Fibroblast of skin of right quadriceps (primary cell): ENCODE measurements at regions not wholly inside any gene's neighbourhood (a gene's known extent, or its start where the extent isn't known, plus 50 kb on each side); places are given as distances from the start of the nearest gene placed in this dataset.
"Not testable (repeated sequence)": the region's sequence is repeated elsewhere in the genome, so short reads cannot be mapped to it uniquely, and the experiment has no call there.

ENCODE experiments used
- DNase-seq: peaks from one replicate; pipeline ENCODE4 v3.0.0-alpha.2; 2013

DNA sequence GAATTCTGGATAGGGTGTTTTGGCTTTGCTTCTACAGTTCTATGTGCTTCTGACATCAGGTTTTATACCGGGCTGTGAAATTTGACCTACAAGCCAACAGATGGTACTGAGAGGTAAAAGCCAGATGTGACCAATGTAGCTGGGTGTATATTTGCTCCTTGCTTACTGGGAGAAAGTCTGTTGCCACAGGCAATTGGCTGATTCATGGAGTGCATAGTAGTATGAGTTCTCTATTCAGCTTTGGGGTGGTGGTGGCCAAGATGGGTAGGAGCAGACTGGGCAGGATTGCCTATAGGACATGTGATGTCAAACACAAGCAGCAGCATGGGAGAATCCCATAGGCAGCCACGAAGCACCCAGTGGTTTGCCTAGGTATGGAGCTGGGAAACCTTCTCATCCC is 1827.0 kb downstream of the C4orf33 start:
- DNase-seq: no peak

DNA sequence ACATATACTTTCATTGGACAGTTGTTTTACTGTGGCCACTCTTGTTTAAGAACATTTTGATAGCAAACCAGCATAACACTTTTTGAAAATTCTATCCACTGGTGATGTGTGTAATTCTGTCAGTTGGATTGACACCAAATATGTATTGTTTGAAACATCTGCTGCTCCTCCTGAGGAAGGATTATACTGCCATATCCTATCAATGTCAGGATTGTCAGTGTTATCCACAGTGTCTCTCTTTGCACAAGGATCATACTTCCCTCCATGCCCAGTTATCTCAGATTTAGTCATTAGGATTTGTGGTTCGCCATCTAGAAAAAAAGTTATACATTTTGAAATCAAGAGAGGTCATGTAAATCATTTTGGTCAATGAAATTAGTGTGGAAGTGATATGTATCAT is 1859.6 kb downstream of the C4orf33 start:
- DNase-seq: no peak

DNA sequence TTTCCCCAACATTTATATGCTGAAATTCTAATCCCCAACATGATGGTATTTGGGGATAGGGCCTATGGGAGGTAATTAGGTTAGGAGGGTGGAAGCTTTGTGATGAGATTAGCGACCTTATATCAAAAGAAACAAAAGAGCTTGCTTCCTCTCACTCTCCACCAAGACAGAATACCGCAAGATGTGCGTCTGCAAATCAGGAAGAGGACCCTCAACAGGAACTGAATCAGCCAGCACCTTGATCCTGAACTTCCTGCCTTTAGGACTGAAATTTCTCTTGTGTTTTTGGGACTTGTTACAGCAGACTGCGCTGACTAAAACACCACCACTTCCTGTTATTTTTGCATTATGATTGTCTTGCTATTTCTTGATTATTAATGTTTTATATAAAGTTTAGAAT is 1889.4 kb downstream of the C4orf33 start:
- no peak for DNase-seq

GRCh38 chr4:130995988-130996387 is 1900.0 kb downstream of the C4orf33 start:
- no peak for DNase-seq

- peak; percentile 29 for DNase-seq
These were observed 1905.4 kb downstream of the C4orf33 start for GRCh38 chr4:131001371-131001770.

DNA sequence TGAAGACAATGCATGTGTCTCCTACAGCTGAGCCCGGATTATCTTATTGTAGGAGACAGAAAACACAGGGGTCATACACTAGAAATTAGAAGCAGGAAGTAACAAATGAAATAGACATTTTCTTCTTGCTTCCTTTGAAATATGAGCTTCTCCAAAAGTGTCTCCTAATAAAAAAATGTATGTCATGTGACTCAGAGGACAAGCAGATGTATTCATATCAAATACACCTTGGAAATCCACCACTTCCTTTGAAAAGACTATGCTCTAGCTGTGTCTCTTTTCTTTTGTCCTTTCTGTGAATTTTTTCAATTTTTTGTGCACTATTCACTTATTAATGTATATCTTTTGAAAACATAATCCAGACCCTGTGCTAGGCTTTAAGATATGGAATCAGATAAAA is 1906.2 kb downstream of the C4orf33 start:
- DNase-seq: no peak

DNA sequence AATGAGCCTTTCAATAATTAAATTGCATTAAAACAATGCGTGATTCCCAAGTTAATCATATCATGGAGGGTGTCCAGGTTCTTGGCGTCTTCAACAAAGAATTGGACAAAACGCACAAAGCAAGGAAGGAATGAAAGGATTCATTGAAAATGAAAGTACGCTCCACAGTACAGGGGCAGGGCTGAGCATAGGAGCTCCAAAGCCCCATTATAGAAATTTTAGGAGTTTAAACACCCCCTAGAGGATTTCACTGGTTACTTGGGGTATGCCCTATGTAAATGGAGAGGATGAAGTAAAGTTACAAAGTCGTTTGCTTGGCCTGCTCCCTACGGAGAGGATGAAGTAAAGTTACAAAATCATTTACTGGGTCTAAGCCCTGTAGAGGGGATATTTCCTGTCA is 1910.4 kb downstream of the C4orf33 start:
- no peak for DNase-seq

GRCh38 chr4:131011961-131012360 is 1916.0 kb downstream of the C4orf33 start:
- DNase-seq: not testable (repeated sequence)

DNA sequence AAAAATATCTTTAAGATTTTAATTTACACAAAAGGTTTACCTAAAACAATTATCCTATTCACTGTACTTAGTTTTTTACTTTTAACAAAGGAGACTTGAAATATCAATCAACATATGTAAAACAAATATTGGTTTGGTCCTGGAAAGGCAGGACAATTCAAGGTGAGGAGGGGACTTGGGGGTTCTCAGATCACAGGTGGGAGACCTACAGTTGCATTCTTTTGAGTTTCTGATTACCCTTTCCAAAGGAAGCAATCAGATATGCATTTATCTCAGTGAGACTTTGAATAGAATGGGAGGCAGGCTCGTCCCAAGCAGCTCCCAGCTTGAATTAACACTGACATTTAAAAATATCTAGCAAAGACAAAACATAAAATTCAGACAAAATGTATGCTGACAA is 1917.3 kb downstream of the C4orf33 start:
- no peak for DNase-seq

- no peak for DNase-seq
These were observed 1930.8 kb downstream of the C4orf33 start for GRCh38 chr4:131026771-131027170.

DNA sequence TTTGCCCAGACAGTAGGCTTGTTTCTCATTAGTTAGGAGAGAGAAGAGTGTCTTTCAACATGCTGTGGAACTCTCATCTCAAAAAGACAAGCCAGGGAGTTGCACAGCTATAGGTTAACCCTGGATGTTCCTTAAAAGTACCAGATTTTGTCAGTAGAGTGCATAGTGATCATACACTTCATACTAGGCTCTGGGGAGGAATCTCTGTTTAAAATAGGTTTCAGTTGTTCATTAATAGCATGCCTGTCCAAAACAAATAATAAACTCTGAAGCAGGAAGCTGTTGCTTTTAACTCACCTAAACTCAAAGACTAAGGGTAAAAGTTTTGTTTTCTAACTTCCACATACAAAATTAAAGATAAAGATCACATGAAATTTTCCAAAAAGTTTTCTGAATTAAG is 1948.4 kb downstream of the C4orf33 start:
- DNase-seq: no peak

DNA sequence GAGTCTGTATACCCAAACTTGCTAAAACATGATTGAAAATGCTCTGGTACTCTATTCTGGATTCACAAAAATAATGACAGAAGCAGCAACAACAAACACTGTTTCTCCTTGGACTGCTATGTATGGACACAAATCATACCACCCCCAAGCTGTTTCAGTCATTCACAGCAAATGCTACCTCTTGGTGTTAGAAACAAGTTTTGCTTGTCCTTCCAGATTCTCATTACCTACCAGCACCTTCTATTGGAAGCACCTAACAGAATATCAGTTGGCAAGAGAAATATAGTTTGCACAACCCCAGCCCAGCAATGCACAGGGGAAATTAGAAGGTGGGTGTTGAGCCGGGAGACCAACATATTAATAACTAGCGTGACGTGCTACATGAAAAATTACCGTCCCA is 1950.9 kb downstream of the C4orf33 start:
- no peak for DNase-seq

GRCh38 chr4:131052646-131053045 is 1956.7 kb downstream of the C4orf33 start:
- no peak for DNase-seq

GRCh38 chr4:131054489-131055019 is 1958.6 kb downstream of the C4orf33 start:
- no peak for DNase-seq

DNA sequence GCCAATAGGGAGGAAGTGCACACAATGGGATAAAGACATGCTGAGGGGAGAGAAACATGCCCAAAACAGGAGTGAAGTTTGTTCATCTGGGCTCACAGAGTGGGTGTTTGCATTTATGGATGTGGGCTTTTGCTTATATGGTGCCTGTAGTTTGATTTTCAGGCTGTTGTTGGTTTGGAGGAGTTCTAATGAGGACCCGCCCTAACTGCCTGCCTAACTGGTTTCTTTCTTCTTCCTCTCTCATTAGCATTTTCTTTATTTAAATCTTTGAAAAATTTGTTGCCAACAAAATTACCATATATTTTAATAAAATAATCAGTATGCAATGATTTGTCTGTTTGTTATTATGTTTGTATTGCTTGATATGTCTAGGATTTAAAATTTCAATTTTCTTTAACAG is 1965.8 kb downstream of the C4orf33 start:
- DNase-seq: no peak

GRCh38 chr4:131063878-131064277 is 1967.9 kb downstream of the C4orf33 start:
- DNase-seq: no peak

DNA sequence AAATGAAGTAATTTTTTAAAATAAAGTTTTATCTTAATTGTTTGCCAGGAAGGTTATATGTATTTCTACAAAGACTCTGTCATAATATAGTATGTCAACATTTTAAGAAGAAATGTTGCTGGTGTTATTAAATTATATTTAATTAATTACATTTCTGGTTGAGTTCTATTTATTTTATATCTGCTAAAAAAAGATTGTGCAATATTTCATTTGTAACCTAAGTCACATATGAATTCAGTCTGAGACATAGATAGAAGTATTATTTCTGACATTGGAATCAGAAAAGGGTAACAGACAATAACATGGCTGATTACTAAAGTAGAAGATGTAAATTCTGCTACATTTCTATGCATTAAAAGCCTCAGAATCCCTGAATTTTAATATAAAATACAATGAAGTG is 1985.1 kb downstream of the C4orf33 start:
- DNase-seq: no peak

DNA sequence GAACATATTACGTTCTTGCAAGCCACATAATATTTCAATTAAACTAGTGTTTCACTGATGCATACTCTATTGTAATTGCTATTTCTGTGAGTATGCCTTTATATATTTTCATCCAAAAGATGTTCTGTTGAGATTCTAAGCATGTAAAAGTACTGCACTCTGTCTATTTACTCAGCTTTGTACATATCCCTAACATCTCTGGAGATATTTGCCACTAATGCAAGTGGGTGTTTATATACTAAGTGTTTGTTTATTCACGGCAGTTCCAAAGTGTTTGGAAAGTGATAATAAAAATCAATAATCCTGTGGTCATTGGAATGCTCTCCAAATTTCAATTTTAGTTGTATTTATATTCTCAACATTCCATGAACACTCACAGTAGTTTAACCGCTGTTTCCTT is 1989.0 kb downstream of the C4orf33 start:
- DNase-seq: no peak

- peak; percentile 31 for DNase-seq
These were observed 1995.9 kb downstream of the C4orf33 start for GRCh38 chr4:131091896-131092295.

GRCh38 chr4:131093303-131093702 is 1997.4 kb downstream of the C4orf33 start:
- DNase-seq: no peak

DNA sequence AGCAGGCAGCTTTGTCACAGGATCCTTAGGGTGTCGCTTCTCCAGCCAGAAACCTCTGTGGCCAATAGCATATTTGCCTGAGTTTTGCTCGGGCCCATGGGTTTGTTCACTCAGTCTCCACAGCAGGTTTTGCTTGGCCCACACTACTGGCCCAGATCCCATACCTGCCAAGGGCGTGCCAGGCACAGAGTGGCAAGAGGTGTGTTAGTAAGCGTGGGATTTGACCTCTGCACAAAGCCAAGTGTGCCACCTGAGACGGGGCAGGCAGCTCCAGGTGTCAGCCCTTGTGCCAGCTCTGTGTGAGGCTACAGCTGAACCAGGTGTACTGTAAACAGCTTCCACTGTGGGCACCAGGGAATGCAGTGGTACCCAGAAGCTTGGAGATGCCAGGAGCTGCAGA is 2003.0 kb downstream of the C4orf33 start:
- no peak for DNase-seq

- no peak for DNase-seq
These were observed 2017.3 kb downstream of the C4orf33 start for GRCh38 chr4:131113273-131113672.

GRCh38 chr4:131113704-131114103 is 2017.8 kb downstream of the C4orf33 start:
- DNase-seq: no peak

GRCh38 chr4:131119661-131120060 is 2023.7 kb downstream of the C4orf33 start:
- DNase-seq: no peak

DNA sequence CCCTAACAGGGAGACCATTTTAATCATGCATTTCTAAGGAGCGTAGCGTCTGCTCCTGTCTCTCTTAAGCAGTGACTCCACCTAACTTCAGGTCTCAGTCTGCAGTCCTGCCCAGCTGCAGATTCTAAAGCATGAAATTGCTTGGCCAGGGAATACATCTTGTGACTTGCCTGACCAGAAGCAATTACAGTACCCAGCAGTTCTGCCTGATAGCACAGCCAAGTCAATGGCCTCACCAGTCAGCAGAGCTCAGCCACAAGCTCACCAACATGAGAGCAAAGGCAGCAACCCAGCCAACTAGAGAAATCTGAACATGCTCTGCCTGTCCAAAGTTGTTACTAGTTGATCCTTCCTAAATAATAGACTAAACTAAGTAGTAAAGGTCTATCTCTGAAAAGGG is 2011.9 kb upstream of the PCDH10 start:
- no peak for DNase-seq

- DNase-seq: no peak
These were observed 1989.8 kb upstream of the PCDH10 start for GRCh38 chr4:131159261-131159660.
